Activated naive CD8-positive, alpha-beta T cell (primary cell): ENCODE measurements at regions not wholly inside any gene's neighbourhood (a gene's known extent, or its start where the extent isn't known, plus 50 kb on each side); places are given as distances from the start of the nearest gene placed in this dataset.
A peak's percentile ranks its signal among the peaks of the same experiment; 100 is the strongest.

ENCODE experiments used
- H3K27ac Mint-ChIP-seq: one replicate; pipeline ENCODE4 v1.8.0; 2021; ENCODE audit warnings: mixed read lengths
- H3K27me3 Mint-ChIP-seq: one replicate; pipeline ENCODE4 v1.8.0; 2021; ENCODE audit warnings: mixed read lengths
- H3K36me3 Mint-ChIP-seq: one replicate; pipeline ENCODE4 v1.8.0; 2021; ENCODE audit warnings: mixed read lengths
- H3K4me1 Mint-ChIP-seq: one replicate; pipeline ENCODE4 v1.8.0; 2021; ENCODE audit warnings: low read depth, mixed read lengths
- H3K4me3 Mint-ChIP-seq: one replicate; pipeline ENCODE4 v1.8.0; 2021; ENCODE audit warnings: mild to moderate bottlenecking, mixed read lengths
- H3K9me3 Mint-ChIP-seq: one replicate; pipeline ENCODE4 v1.8.0; 2021; ENCODE audit warnings: low read depth, mixed read lengths

- Mint-ChIP-seq H3K27me3 (peaks cover 2% of the 10 kb centered on the region), H3K27ac (no peak overlapping the region), H3K9me3 (no peaks in the 10 kb centered on the region), H3K36me3 (no peaks in the 10 kb centered on the region), H3K4me1 (no peaks in the 10 kb centered on the region), H3K4me3 (no peak overlapping the region)
These were observed 73.3 kb upstream of the NFASC start for GRCh38 chr1:204797401-204797800.

- no peak overlapping the region for H3K4me3 Mint-ChIP-seq
These were observed 71.0 kb upstream of the NFASC start for GRCh38 chr1:204799630-204800029.

GRCh38 chr1:204801211-204801610 is 69.5 kb upstream of the NFASC start:
- H3K27me3 Mint-ChIP-seq = peaks cover 2% of the 10 kb centered on the region
- no peaks in the 10 kb centered on the region for H3K9me3 Mint-ChIP-seq
- H3K27ac Mint-ChIP-seq = no peak overlapping the region
- H3K4me3 Mint-ChIP-seq = no peak overlapping the region
- H3K4me1 Mint-ChIP-seq = peaks cover 9% of the 10 kb centered on the region
- no peaks in the 10 kb centered on the region for H3K36me3 Mint-ChIP-seq

More at GRCh38 chr1:204799630-204800029, 71.0 kb upstream of the NFASC start:
- Mint-ChIP-seq H3K27me3 (peaks cover 2% of the 10 kb centered on the region), H3K9me3 (no peaks in the 10 kb centered on the region), H3K27ac (no peak overlapping the region), H3K36me3 (no peaks in the 10 kb centered on the region), H3K4me1 (peaks cover 9% of the 10 kb centered on the region)

GRCh38 chr1:204802401-204803175 is 68.1 kb upstream of the NFASC start:
- Mint-ChIP-seq H3K4me1 (peaks cover 11% of the 10 kb centered on the region), H3K27ac (peak overlapping the region; percentile 13), H3K9me3 (no peaks in the 10 kb centered on the region), H3K27me3 (peaks cover 2% of the 10 kb centered on the region), H3K4me3 (no peak overlapping the region), H3K36me3 (no peaks in the 10 kb centered on the region)

- H3K9me3 Mint-ChIP-seq = no peaks in the 10 kb centered on the region
- peaks cover 11% of the 10 kb centered on the region for H3K4me1 Mint-ChIP-seq
- H3K36me3 Mint-ChIP-seq = no peaks in the 10 kb centered on the region
- peaks cover 2% of the 10 kb centered on the region for H3K27me3 Mint-ChIP-seq
- no peak overlapping the region for H3K27ac Mint-ChIP-seq
- no peak overlapping the region for H3K4me3 Mint-ChIP-seq
These were observed 67.1 kb upstream of the NFASC start for GRCh38 chr1:204803607-204804006.

- Mint-ChIP-seq H3K27ac (no peak overlapping the region), H3K9me3 (no peaks in the 10 kb centered on the region), H3K36me3 (no peaks in the 10 kb centered on the region), H3K4me1 (peaks cover 11% of the 10 kb centered on the region), H3K27me3 (no peaks in the 10 kb centered on the region), H3K4me3 (peak overlapping the region; percentile 91)
These were observed 63.5 kb upstream of the NFASC start for GRCh38 chr1:204806943-204807687.

- Mint-ChIP-seq H3K9me3 (no peaks in the 10 kb centered on the region), H3K27ac (no peak overlapping the region), H3K36me3 (no peaks in the 10 kb centered on the region), H3K4me3 (no peak overlapping the region), H3K27me3 (no peaks in the 10 kb centered on the region), H3K4me1 (peaks cover 2% of the 10 kb centered on the region)
These were observed 61.2 kb upstream of the NFASC start for GRCh38 chr1:204809488-204809887.

GRCh38 chr1:204812842-204813241 is 57.8 kb upstream of the NFASC start:
- Mint-ChIP-seq H3K27ac (no peak overlapping the region), H3K36me3 (no peaks in the 10 kb centered on the region), H3K4me1 (no peaks in the 10 kb centered on the region), H3K4me3 (no peak overlapping the region), H3K9me3 (no peaks in the 10 kb centered on the region), H3K27me3 (peaks cover 12% of the 10 kb centered on the region)

GRCh38 chr1:204813522-204813921 is 57.1 kb upstream of the NFASC start:
- no peaks in the 10 kb centered on the region for H3K36me3 Mint-ChIP-seq
- H3K9me3 Mint-ChIP-seq = no peaks in the 10 kb centered on the region
- peaks cover 12% of the 10 kb centered on the region for H3K27me3 Mint-ChIP-seq
- H3K27ac Mint-ChIP-seq = no peak overlapping the region
- no peak overlapping the region for H3K4me3 Mint-ChIP-seq
- no peaks in the 10 kb centered on the region for H3K4me1 Mint-ChIP-seq

GRCh38 chr1:204814166-204814884 is 56.3 kb upstream of the NFASC start:
- H3K27ac Mint-ChIP-seq = no peak overlapping the region
- H3K9me3 Mint-ChIP-seq = no peaks in the 10 kb centered on the region

GRCh38 chr1:204817341-204817740 is 53.3 kb upstream of the NFASC start:
- H3K27ac Mint-ChIP-seq = no peak overlapping the region
- no peak overlapping the region for H3K4me3 Mint-ChIP-seq
- no peaks in the 10 kb centered on the region for H3K4me1 Mint-ChIP-seq
- H3K36me3 Mint-ChIP-seq = no peaks in the 10 kb centered on the region
- no peaks in the 10 kb centered on the region for H3K9me3 Mint-ChIP-seq
- peaks cover 15% of the 10 kb centered on the region for H3K27me3 Mint-ChIP-seq

More at GRCh38 chr1:204814166-204814884, 56.3 kb upstream of the NFASC start:
- Mint-ChIP-seq H3K36me3 (no peaks in the 10 kb centered on the region), H3K4me3 (no peak overlapping the region), H3K27me3 (peaks cover 15% of the 10 kb centered on the region), H3K4me1 (no peaks in the 10 kb centered on the region)

- peaks cover 15% of the 10 kb centered on the region for H3K27me3 Mint-ChIP-seq
These were observed 51.7 kb upstream of the NFASC start for GRCh38 chr1:204818998-204819397.

GRCh38 chr1:204819495-204819894 is 51.2 kb upstream of the NFASC start:
- Mint-ChIP-seq H3K4me1 (no peaks in the 10 kb centered on the region), H3K27me3 (peaks cover 15% of the 10 kb centered on the region), H3K27ac (no peak overlapping the region), H3K4me3 (no peak overlapping the region), H3K36me3 (no peaks in the 10 kb centered on the region), H3K9me3 (no peaks in the 10 kb centered on the region)

More at GRCh38 chr1:204818998-204819397, 51.7 kb upstream of the NFASC start:
- no peaks in the 10 kb centered on the region for H3K9me3 Mint-ChIP-seq
- no peak overlapping the region for H3K27ac Mint-ChIP-seq
- H3K36me3 Mint-ChIP-seq = no peaks in the 10 kb centered on the region
- no peak overlapping the region for H3K4me3 Mint-ChIP-seq
- no peaks in the 10 kb centered on the region for H3K4me1 Mint-ChIP-seq
